MM.1S (cell line): ENCODE measurements at regions not wholly inside any gene's neighbourhood (a gene's known extent, or its start where the extent isn't known, plus 50 kb on each side); places are given as distances from the start of the nearest gene placed in this dataset.

Experiments used
- DNase-seq: peaks from one replicate; pipeline ENCODE4 v3.0.0-alpha.2; 2015
- H2AFZ ChIP-seq: fragments of 300-600 bp; sonication (generic); 2 replicates; pipeline ENCODE4 v1.6.0; 2016; ENCODE audit warnings: antibody characterized with exemption, low read length
- H3F3A ChIP-seq: fragments of 300-600 bp; sonication (generic); 2 replicates; pipeline ENCODE4 v1.6.1; 2016; ENCODE audit warnings: mild to moderate bottlenecking, antibody characterized with exemption, low read length, moderate library complexity, mixed read lengths; ENCODE audit not compliant: insufficient read depth
- H3K27ac ChIP-seq: fragments of 300-600 bp; sonication (generic); 2 replicates; pipeline ENCODE4 v1.5.1; 2016; ENCODE audit warnings: mild to moderate bottlenecking, low read length
- H3K27me3 ChIP-seq: fragments of 300-600 bp; sonication (generic); replicated peaks from 2 replicates; pipeline ENCODE4 v1.6.0; 2016; ENCODE audit warnings: low read length; ENCODE audit not compliant: insufficient read depth
- H3K36me3 ChIP-seq: fragments of 300-600 bp; sonication (generic); replicated peaks from 2 replicates; pipeline ENCODE4 v1.6.1; 2016; ENCODE audit warnings: mild to moderate bottlenecking, low read length, mixed read lengths; ENCODE audit not compliant: insufficient read depth
- H3K4me1 ChIP-seq: fragments of 300-600 bp; sonication (generic); 2 replicates; pipeline ENCODE4 v1.6.1; 2016; ENCODE audit warnings: low read length, mixed read lengths
- H3K4me2 ChIP-seq: fragments of 300-600 bp; sonication (generic); 2 replicates; pipeline ENCODE4 v1.6.0; 2016; ENCODE audit warnings: low read depth, low read length
- H3K4me3 ChIP-seq: fragments of 300-600 bp; sonication (generic); 2 replicates; pipeline ENCODE4 v1.5.1; 2016; ENCODE audit warnings: low read length, mixed read lengths
- H3K79me2 ChIP-seq: fragments of 300-600 bp; sonication (generic); 2 replicates; pipeline ENCODE4 v1.6.1; 2016; ENCODE audit warnings: mixed run types, low read length, mixed read lengths
- H3K9ac ChIP-seq: fragments of 300-600 bp; sonication (generic); 2 replicates; pipeline ENCODE4 v1.6.1; 2016; ENCODE audit warnings: low read length, mixed read lengths
- H3K9me2 ChIP-seq: fragments of 300-600 bp; sonication (generic); replicated peaks from 2 replicates; pipeline ENCODE4 v1.6.1; 2016; ENCODE audit warnings: mild to moderate bottlenecking, low read length, mixed read lengths; ENCODE audit not compliant: insufficient read depth
- H3K9me3 ChIP-seq: fragments of 300-600 bp; sonication (generic); replicated peaks from 2 replicates; pipeline ENCODE4 v1.6.1; 2016; ENCODE audit warnings: mild to moderate bottlenecking, low read length, mixed read lengths; ENCODE audit not compliant: insufficient read depth
- H4K20me1 ChIP-seq: fragments of 300-600 bp; sonication (generic); 2 replicates; pipeline ENCODE4 v1.6.1; 2016; ENCODE audit warnings: mild to moderate bottlenecking, low read length, moderate library complexity, mixed read lengths; ENCODE audit not compliant: insufficient read depth
- CTCF ChIP-seq: fragments of 300-600 bp; sonication (generic); IDR thresholded peaks from 2 replicates; pipeline ENCODE4 v1.5.1; 2016; ENCODE audit warnings: antibody characterized with exemption, low read length, mixed read lengths
- EZH2 ChIP-seq: fragments of 300-600 bp; sonication (generic); optimal IDR thresholded peaks from 2 replicates; pipeline ENCODE3; 2017; ENCODE audit warnings: low read depth, mild to moderate bottlenecking, antibody characterized with exemption, low read length, mixed read lengths
- EZH2phosphoT487 ChIP-seq: fragments of 300-600 bp; sonication (generic); IDR thresholded peaks from 2 replicates; pipeline ENCODE4 v1.6.1; 2018; ENCODE audit warnings: antibody characterized with exemption, low read length

- Histone ChIP-seq H3K27me3 (no peaks in the 10 kb centered on the region), H3K4me3 (no peak overlapping the region), H4K20me1 (no peaks in the 10 kb centered on the region), H3K36me3 (no peaks in the 10 kb centered on the region), H3K4me2 (no peak overlapping the region), H3K4me1 (no peaks in the 10 kb centered on the region), H3K79me2 (no peaks in the 10 kb centered on the region), H3F3A (no peaks in the 10 kb centered on the region), H3K27ac (no peak overlapping the region), H3K9me2 (no peaks in the 10 kb centered on the region), H2AFZ (no peak overlapping the region), H3K9ac (no peak overlapping the region), H3K9me3 (no peaks in the 10 kb centered on the region)
- no peak for TF ChIP-seq EZH2phosphoT487
- no peak for TF ChIP-seq CTCF
- TF ChIP-seq EZH2 = no peak
- no peak for DNase-seq
Observed at GRCh38 chr2:119085613-119086012, 72.9 kb downstream of the C1QL2 start.

- no peaks in the 10 kb centered on the region for H3K27me3 ChIP-seq
- no peaks in the 10 kb centered on the region for H3K4me1 ChIP-seq
- no peaks in the 10 kb centered on the region for H3K36me3 ChIP-seq
- no peaks in the 10 kb centered on the region for H3K9me2 ChIP-seq
- no peak for TF ChIP-seq CTCF
- TF ChIP-seq EZH2 = no peak
- no peak for TF ChIP-seq EZH2phosphoT487
- no peak overlapping the region for H3K9ac ChIP-seq
- no peaks in the 10 kb centered on the region for H3K9me3 ChIP-seq
- no peak overlapping the region for H3K4me3 ChIP-seq
- H3K4me2 ChIP-seq = no peak overlapping the region
- H3F3A ChIP-seq = no peaks in the 10 kb centered on the region
- DNase-seq = no peak
- H2AFZ ChIP-seq = no peak overlapping the region
- H3K79me2 ChIP-seq = no peaks in the 10 kb centered on the region
- no peak overlapping the region for H3K27ac ChIP-seq
- no peaks in the 10 kb centered on the region for H4K20me1 ChIP-seq
Observed at GRCh38 chr2:119083416-119083815, 75.1 kb downstream of the C1QL2 start.

- H3K79me2 ChIP-seq = no peaks in the 10 kb centered on the region
- TF ChIP-seq EZH2phosphoT487 (no peak), CTCF (no peak), EZH2 (no peak)
- H3K4me3 ChIP-seq = no peak overlapping the region
- H3K27me3 ChIP-seq = no peaks in the 10 kb centered on the region
- no peaks in the 10 kb centered on the region for H3K36me3 ChIP-seq
- no peaks in the 10 kb centered on the region for H3K9me2 ChIP-seq
- DNase-seq = no peak
- no peaks in the 10 kb centered on the region for H4K20me1 ChIP-seq
- no peak overlapping the region for H3K4me2 ChIP-seq
- no peak overlapping the region for H2AFZ ChIP-seq
- H3F3A ChIP-seq = no peaks in the 10 kb centered on the region
- H3K27ac ChIP-seq = no peak overlapping the region
- H3K9me3 ChIP-seq = no peaks in the 10 kb centered on the region
- H3K9ac ChIP-seq = no peak overlapping the region
- no peaks in the 10 kb centered on the region for H3K4me1 ChIP-seq
Observed at GRCh38 chr2:119082821-119083400, 75.6 kb downstream of the C1QL2 start.
